RWPE2 (cell line): ENCODE measurements at regions not wholly inside any gene's neighbourhood (a gene's known extent, or its start where the extent isn't known, plus 50 kb on each side); places are given as distances from the start of the nearest gene placed in this dataset.
A peak's percentile ranks its signal among the peaks of the same experiment; 100 is the strongest.

Source experiments
- ATAC-seq: fragments of 200-7000 bp; cut with Tn5 transposase; 3 replicates; pipeline ENCODE4 v1.9.1; 2021; ENCODE audit warnings: low read depth
- DNase-seq: peaks from one replicate; pipeline ENCODE4 v3.0.0-alpha.2; 2020; ENCODE audit warnings: low spot score
- H3K27ac ChIP-seq: fragments of 450-650 bp; 2 replicates; pipeline ENCODE4 v1.5.1; 2017; ENCODE audit warnings: mild to moderate bottlenecking; ENCODE audit not compliant: poor library complexity, severe bottlenecking
- H3K27me3 ChIP-seq: fragments of 250-450 bp; sonication (Bioruptor Pico); 2 replicates; pipeline ENCODE4 v1.5.1; 2021; ENCODE audit warnings: mild to moderate bottlenecking, moderate library complexity; ENCODE audit not compliant: insufficient read depth, poor library complexity, severe bottlenecking
- H3K36me3 ChIP-seq: fragments of 250-450 bp; sonication (Bioruptor Pico); 2 replicates; pipeline ENCODE4 v1.5.1; 2020; ENCODE audit warnings: low read depth, mild to moderate bottlenecking, moderate library complexity
- H3K4me1 ChIP-seq: fragments of 250-450 bp; sonication (Bioruptor Pico); 2 replicates; pipeline ENCODE4 v1.5.1; 2021; ENCODE audit warnings: mild to moderate bottlenecking, moderate library complexity; ENCODE audit not compliant: insufficient read depth, poor library complexity, severe bottlenecking
- H3K4me3 ChIP-seq: fragments of 250-450 bp; sonication (Bioruptor Pico); 2 replicates; pipeline ENCODE4 v1.5.1; 2021; ENCODE audit warnings: mild to moderate bottlenecking, moderate library complexity; ENCODE audit not compliant: severe bottlenecking
- H3K9me3 ChIP-seq: fragments of 250-450 bp; sonication (Bioruptor Pico); 2 replicates; pipeline ENCODE4 v1.5.1; 2021; ENCODE audit warnings: mild to moderate bottlenecking, moderate library complexity; ENCODE audit not compliant: severe bottlenecking
- CTCF ChIP-seq: fragments of 450-650 bp; IDR thresholded peaks from one replicate; pipeline ENCODE4 v1.5.1; 2017; ENCODE audit warnings: mild to moderate bottlenecking, moderate library complexity; ENCODE audit not compliant: poor library complexity, severe bottlenecking

GRCh38 chr4:124079174-124079780, 633.3 kb downstream of the ANKRD50 start:
- DNase-seq, result no peak
- ATAC-seq, result peak; percentile 68

GRCh38 chr4:124083711-124084110, 628.8 kb downstream of the ANKRD50 start:
- Histone ChIP-seq H3K27me3 (no peaks in the 10 kb centered on the region), H3K4me1 (no peaks in the 10 kb centered on the region), H3K4me3 (no peak overlapping the region), H3K36me3 (no peaks in the 10 kb centered on the region), H3K9me3 (peaks cover 3% of the 10 kb centered on the region), H3K27ac (no peak overlapping the region)
- DNase-seq (no peak), ATAC-seq (no peak)
- no peak for TF ChIP-seq CTCF

More at GRCh38 chr4:124079174-124079780, 633.3 kb downstream of the ANKRD50 start:
- Histone ChIP-seq H3K36me3 (no peaks in the 10 kb centered on the region), H3K4me3 (no peak overlapping the region), H3K27ac (peak overlapping the region; percentile 31), H3K9me3 (peaks cover 3% of the 10 kb centered on the region), H3K27me3 (no peaks in the 10 kb centered on the region), H3K4me1 (no peaks in the 10 kb centered on the region)
- no peak for TF ChIP-seq CTCF

- DNase-seq, result no peak
- no peak for ATAC-seq
Observed at GRCh38 chr4:124085561-124086180, 626.9 kb downstream of the ANKRD50 start.

GRCh38 chr4:124090021-124090420, 622.5 kb downstream of the ANKRD50 start:
- H3K4me1 ChIP-seq, result no peaks in the 10 kb centered on the region
- H3K36me3 ChIP-seq, result no peaks in the 10 kb centered on the region
- H3K4me3 ChIP-seq, result no peak overlapping the region
- H3K27me3 ChIP-seq, result no peaks in the 10 kb centered on the region
- TF ChIP-seq CTCF, result no peak
- H3K9me3 ChIP-seq, result no peaks in the 10 kb centered on the region
- no peak overlapping the region for H3K27ac ChIP-seq
- ATAC-seq (no peak), DNase-seq (no peak)

More at GRCh38 chr4:124085561-124086180, 626.9 kb downstream of the ANKRD50 start:
- Histone ChIP-seq H3K27ac (no peak overlapping the region), H3K4me1 (no peaks in the 10 kb centered on the region), H3K36me3 (no peaks in the 10 kb centered on the region), H3K4me3 (no peak overlapping the region), H3K27me3 (no peaks in the 10 kb centered on the region), H3K9me3 (peaks cover under 1% of the 10 kb centered on the region)
- TF ChIP-seq CTCF, result no peak

- no peaks in the 10 kb centered on the region for H3K9me3 ChIP-seq
- H3K4me3 ChIP-seq, result no peak overlapping the region
- ATAC-seq, result no peak
- H3K27ac ChIP-seq, result no peak overlapping the region
- no peaks in the 10 kb centered on the region for H3K27me3 ChIP-seq
- TF ChIP-seq CTCF, result no peak
- H3K36me3 ChIP-seq, result no peaks in the 10 kb centered on the region
- no peaks in the 10 kb centered on the region for H3K4me1 ChIP-seq
- DNase-seq, result no peak
Observed at GRCh38 chr4:124092101-124092500, 620.4 kb downstream of the ANKRD50 start.
